CD8-positive, alpha-beta memory T cell (primary cell): ENCODE measurements at regions not wholly inside any gene's neighbourhood (a gene's known extent, or its start where the extent isn't known, plus 50 kb on each side); places are given as distances from the start of the nearest gene placed in this dataset.

Experiments used
- CTCF ChIA-PET: fragments of 350-600 bp; sonication (Branson Sonifier 250); formaldehyde crosslinking; loops from one replicate; lab custom pipeline; 2021; ENCODE audit warnings: antibody characterized with exemption; lab: Charles Lee
- POLR2A ChIA-PET: fragments of 350-600 bp; sonication (Branson Sonifier 250); formaldehyde crosslinking; loops from one replicate; lab custom pipeline; 2021; ENCODE audit warnings: antibody characterized with exemption; lab: Charles Lee
- DNase-seq, 5 donors: peaks; one replicate each; pipeline versions ENCODE4 v3.0.0 to v3.0.0-alpha.2; 2020 to 2022; ENCODE audit warnings: mixed read lengths in 1 of 5
- H3K27ac ChIP-seq: one replicate; pipeline ENCODE4 v1.7.0; 2013; ENCODE audit warnings: low read depth, mild to moderate bottlenecking, low read length, moderate library complexity
- H3K27me3 ChIP-seq: 2 replicates; pipeline ENCODE4 v1.7.0; 2013; ENCODE audit warnings: low read length, mild to moderate bottlenecking; ENCODE audit not compliant: insufficient read depth, poor library complexity, severe bottlenecking
- H3K36me3 ChIP-seq: 2 replicates; pipeline ENCODE4 v1.7.0; 2013; ENCODE audit warnings: mild to moderate bottlenecking, low read length, moderate library complexity; ENCODE audit not compliant: insufficient read depth
- H3K4me1 ChIP-seq: 2 replicates; pipeline ENCODE4 v1.7.0; 2013; ENCODE audit warnings: mild to moderate bottlenecking, low read length, moderate library complexity; ENCODE audit not compliant: insufficient read depth
- H3K4me3 ChIP-seq: 2 replicates; pipeline ENCODE4 v1.7.0; 2013; ENCODE audit warnings: mild to moderate bottlenecking, low read length
- H3K9me3 ChIP-seq: 2 replicates; pipeline ENCODE4 v1.7.0; 2013; ENCODE audit warnings: mild to moderate bottlenecking, low read length
- H3K27ac Mint-ChIP-seq, 8 donors: one replicate each; pipeline ENCODE4 v1.8.0; 2020 to 2021; ENCODE audit warnings: mixed read lengths in 8 of 8, mild to moderate bottlenecking in 6 of 8, inconsistent platforms in 3 of 8, moderate library complexity in 3 of 8
- H3K27me3 Mint-ChIP-seq, 2 donors: one replicate each; pipeline ENCODE4 v1.8.0; 2020 to 2021; ENCODE audit warnings: mixed read lengths in 2 of 2, mild to moderate bottlenecking in 1 of 2, moderate library complexity in 1 of 2
- H3K36me3 Mint-ChIP-seq, 3 donors: one replicate each; pipeline ENCODE4 v1.8.0; 2020 to 2021; ENCODE audit warnings: mixed read lengths in 3 of 3, inconsistent platforms in 1 of 3, mild to moderate bottlenecking in 1 of 3
- H3K4me1 Mint-ChIP-seq, 3 donors: one replicate each; pipeline ENCODE4 v1.8.0; 2020 to 2021; ENCODE audit warnings: mixed read lengths in 3 of 3, inconsistent platforms in 1 of 3, mild to moderate bottlenecking in 1 of 3
- H3K4me3 Mint-ChIP-seq, 7 donors: one replicate each; pipeline ENCODE4 v1.8.0; 2020 to 2021; ENCODE audit warnings: mixed read lengths in 7 of 7, mild to moderate bottlenecking in 6 of 7, moderate library complexity in 4 of 7, inconsistent platforms in 2 of 7
- H3K9me3 Mint-ChIP-seq, 5 donors: one replicate each; pipeline ENCODE4 v1.8.0; 2020 to 2022; ENCODE audit warnings: mixed read lengths in 5 of 5, mild to moderate bottlenecking in 3 of 5, moderate library complexity in 2 of 5, inconsistent platforms in 1 of 5

GRCh38 chr2:76332871-76333270 lies 622.2 kb upstream of the GCFC2 start:
- Mint-ChIP-seq H3K27me3 (no peaks in the 10 kb centered on the region), H3K27ac (no peak overlapping the region), H3K36me3 (no peaks in the 10 kb centered on the region), H3K4me3 (no peak overlapping the region), H3K4me1 (no peaks in the 10 kb centered on the region), H3K9me3 (peaks cover 4 to 29% (median 18%) of the 10 kb centered on the region in 5 donors)
- POLR2A ChIA-PET = no interaction called here
- Histone ChIP-seq H3K9me3 (no peaks in the 10 kb centered on the region), H3K4me1 (no peaks in the 10 kb centered on the region), H3K36me3 (no peaks in the 10 kb centered on the region), H3K27me3 (no peaks in the 10 kb centered on the region), H3K27ac (no peak overlapping the region), H3K4me3 (no peak overlapping the region)
- CTCF ChIA-PET = no interaction called here
- DNase-seq = no peak

- no peak for DNase-seq
- Histone ChIP-seq H3K27ac (no peak overlapping the region), H3K36me3 (no peaks in the 10 kb centered on the region), H3K4me1 (no peaks in the 10 kb centered on the region), H3K4me3 (no peak overlapping the region), H3K27me3 (no peaks in the 10 kb centered on the region), H3K9me3 (no peaks in the 10 kb centered on the region)
- POLR2A ChIA-PET = no interaction called here
- CTCF ChIA-PET = no interaction called here
- Mint-ChIP-seq H3K27ac (no peak overlapping the region), H3K9me3 (peaks cover 4 to 27% (median 6%) of the 10 kb centered on the region in 5 donors), H3K4me3 (no peak overlapping the region), H3K36me3 (no peaks in the 10 kb centered on the region), H3K4me1 (no peaks in the 10 kb centered on the region), H3K27me3 (no peaks in the 10 kb centered on the region)
Observed at GRCh38 chr2:76330865-76331264, 620.1 kb upstream of the GCFC2 start.

- Mint-ChIP-seq H3K4me3 (no peak overlapping the region), H3K9me3 (peaks cover 2 to 41% (median 3%) of the 10 kb centered on the region in 5 donors), H3K27me3 (peaks cover 0 to 2% of the 10 kb centered on the region in 2 donors), H3K36me3 (no peaks in the 10 kb centered on the region), H3K4me1 (no peaks in the 10 kb centered on the region), H3K27ac (no peak overlapping the region)
- no peak for DNase-seq
- Histone ChIP-seq H3K27ac (no peak overlapping the region), H3K4me1 (no peaks in the 10 kb centered on the region), H3K36me3 (no peaks in the 10 kb centered on the region), H3K4me3 (no peak overlapping the region), H3K27me3 (no peaks in the 10 kb centered on the region), H3K9me3 (peaks cover 5% of the 10 kb centered on the region)
- POLR2A ChIA-PET = no interaction called here
- CTCF ChIA-PET = no interaction called here
Observed at GRCh38 chr2:76326636-76327035, 615.9 kb upstream of the GCFC2 start.

- POLR2A ChIA-PET = no interaction called here
- H3K27ac Mint-ChIP-seq = no peak overlapping the region
- H3K9me3 Mint-ChIP-seq = peaks cover under 1 to 51% (median 9%) of the 10 kb centered on the region in 5 donors
Observed at GRCh38 chr2:76323381-76323780, 612.7 kb upstream of the GCFC2 start.

GRCh38 chr2:76320716-76321115 lies 610.0 kb upstream of the GCFC2 start:
- CTCF ChIA-PET = no interaction called here
- Histone ChIP-seq H3K4me1 (no peaks in the 10 kb centered on the region), H3K27ac (no peak overlapping the region), H3K9me3 (peaks cover 5% of the 10 kb centered on the region), H3K36me3 (no peaks in the 10 kb centered on the region), H3K27me3 (no peaks in the 10 kb centered on the region), H3K4me3 (no peak overlapping the region)
- H3K27me3 Mint-ChIP-seq = peaks cover 0 to 2% of the 10 kb centered on the region in 2 donors
- H3K9me3 Mint-ChIP-seq = peaks cover 3 to 47% (median 13%) of the 10 kb centered on the region in 5 donors
- no peak overlapping the region for H3K27ac Mint-ChIP-seq
- H3K4me1 Mint-ChIP-seq = no peaks in the 10 kb centered on the region
- no peak overlapping the region for H3K4me3 Mint-ChIP-seq
- no peak for DNase-seq
- POLR2A ChIA-PET = no interaction called here
- H3K36me3 Mint-ChIP-seq = no peaks in the 10 kb centered on the region

More at GRCh38 chr2:76323381-76323780, 612.7 kb upstream of the GCFC2 start:
- H3K36me3 ChIP-seq = no peaks in the 10 kb centered on the region
- Mint-ChIP-seq H3K27me3 (peaks cover 0 to 2% of the 10 kb centered on the region in 2 donors), H3K4me3 (no peak overlapping the region), H3K4me1 (no peaks in the 10 kb centered on the region), H3K36me3 (no peaks in the 10 kb centered on the region)
- H3K4me3 ChIP-seq = no peak overlapping the region
- no peaks in the 10 kb centered on the region for H3K27me3 ChIP-seq
- peaks cover 5% of the 10 kb centered on the region for H3K9me3 ChIP-seq
- DNase-seq = no peak
- no peaks in the 10 kb centered on the region for H3K4me1 ChIP-seq
- H3K27ac ChIP-seq = no peak overlapping the region
- CTCF ChIA-PET = no interaction called here

GRCh38 chr2:76318848-76319360 lies 608.2 kb upstream of the GCFC2 start:
- ChIA-PET POLR2A (no interaction called here), CTCF (no interaction called here)
- no peaks in the 10 kb centered on the region for H3K4me1 ChIP-seq
- no peak overlapping the region for H3K27ac ChIP-seq
- no peaks in the 10 kb centered on the region for H3K27me3 ChIP-seq
- no peaks in the 10 kb centered on the region for H3K36me3 ChIP-seq
- no peak for DNase-seq
- no peaks in the 10 kb centered on the region for H3K36me3 Mint-ChIP-seq
- H3K27me3 Mint-ChIP-seq = peaks cover 0 to 2% of the 10 kb centered on the region in 2 donors
- no peak overlapping the region for H3K27ac Mint-ChIP-seq
- H3K4me1 Mint-ChIP-seq = no peaks in the 10 kb centered on the region
- no peak overlapping the region for H3K4me3 Mint-ChIP-seq
- peaks cover 5% of the 10 kb centered on the region for H3K9me3 ChIP-seq
- no peak overlapping the region for H3K4me3 ChIP-seq
- peaks cover 3 to 46% (median 13%) of the 10 kb centered on the region in 5 donors for H3K9me3 Mint-ChIP-seq

- Histone ChIP-seq H3K9me3 (no peaks in the 10 kb centered on the region), H3K27ac (no peak overlapping the region), H3K4me3 (no peak overlapping the region), H3K4me1 (no peaks in the 10 kb centered on the region), H3K36me3 (no peaks in the 10 kb centered on the region), H3K27me3 (no peaks in the 10 kb centered on the region)
- H3K9me3 Mint-ChIP-seq = peaks cover 3 to 41% (median 13%) of the 10 kb centered on the region in 5 donors
- no peaks in the 10 kb centered on the region for H3K4me1 Mint-ChIP-seq
- CTCF ChIA-PET = no interaction called here
- no peak overlapping the region for H3K27ac Mint-ChIP-seq
- DNase-seq = no peak
- no peak overlapping the region for H3K4me3 Mint-ChIP-seq
- POLR2A ChIA-PET = no interaction called here
- H3K27me3 Mint-ChIP-seq = no peaks in the 10 kb centered on the region
- no peaks in the 10 kb centered on the region for H3K36me3 Mint-ChIP-seq
Observed at GRCh38 chr2:76316691-76317090, 606.0 kb upstream of the GCFC2 start.

- H3K27me3 Mint-ChIP-seq = no peaks in the 10 kb centered on the region
- no peak overlapping the region for H3K27ac Mint-ChIP-seq
- H3K4me3 ChIP-seq = no peak overlapping the region
- no peaks in the 10 kb centered on the region for H3K36me3 ChIP-seq
- H3K4me1 ChIP-seq = no peaks in the 10 kb centered on the region
- H3K27ac ChIP-seq = no peak overlapping the region
- no peak for DNase-seq
- POLR2A ChIA-PET = no interaction called here
- no peaks in the 10 kb centered on the region for H3K4me1 Mint-ChIP-seq
- H3K27me3 ChIP-seq = no peaks in the 10 kb centered on the region
- H3K9me3 Mint-ChIP-seq = peaks cover 3 to 33% (median 16%) of the 10 kb centered on the region in 5 donors
- no peaks in the 10 kb centered on the region for H3K36me3 Mint-ChIP-seq
- no peak overlapping the region for H3K4me3 Mint-ChIP-seq
- CTCF ChIA-PET = no interaction called here
- no peaks in the 10 kb centered on the region for H3K9me3 ChIP-seq
Observed at GRCh38 chr2:76314271-76315020, 603.7 kb upstream of the GCFC2 start.
